ENCODE measurements at regions not wholly inside any gene's neighbourhood (a gene's known extent, or its start where the extent isn't known, plus 50 kb on each side); places are given as distances from the start of the nearest gene placed in this dataset.

DNA sequence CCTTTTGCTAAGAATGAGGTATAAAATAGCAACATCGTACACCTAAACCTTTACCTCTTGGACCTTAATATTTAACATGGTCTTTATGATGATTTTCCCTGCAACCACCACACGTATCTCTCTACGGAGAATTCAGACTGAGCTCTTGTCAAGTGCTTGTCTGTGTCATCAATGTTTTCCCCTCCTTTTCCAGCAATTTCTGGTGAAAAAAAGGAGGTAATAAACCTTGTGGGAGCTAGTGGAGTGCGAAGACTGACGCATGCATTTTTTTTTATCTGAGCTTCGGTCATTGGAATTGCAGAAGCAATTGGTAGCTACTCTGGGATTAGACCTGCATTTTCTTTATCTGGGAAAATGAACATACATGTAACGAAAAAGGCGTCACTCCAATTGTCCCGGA is 527.6 kb downstream of the TMEM114 start:
- TF ChIP-seq, protein P1, sequence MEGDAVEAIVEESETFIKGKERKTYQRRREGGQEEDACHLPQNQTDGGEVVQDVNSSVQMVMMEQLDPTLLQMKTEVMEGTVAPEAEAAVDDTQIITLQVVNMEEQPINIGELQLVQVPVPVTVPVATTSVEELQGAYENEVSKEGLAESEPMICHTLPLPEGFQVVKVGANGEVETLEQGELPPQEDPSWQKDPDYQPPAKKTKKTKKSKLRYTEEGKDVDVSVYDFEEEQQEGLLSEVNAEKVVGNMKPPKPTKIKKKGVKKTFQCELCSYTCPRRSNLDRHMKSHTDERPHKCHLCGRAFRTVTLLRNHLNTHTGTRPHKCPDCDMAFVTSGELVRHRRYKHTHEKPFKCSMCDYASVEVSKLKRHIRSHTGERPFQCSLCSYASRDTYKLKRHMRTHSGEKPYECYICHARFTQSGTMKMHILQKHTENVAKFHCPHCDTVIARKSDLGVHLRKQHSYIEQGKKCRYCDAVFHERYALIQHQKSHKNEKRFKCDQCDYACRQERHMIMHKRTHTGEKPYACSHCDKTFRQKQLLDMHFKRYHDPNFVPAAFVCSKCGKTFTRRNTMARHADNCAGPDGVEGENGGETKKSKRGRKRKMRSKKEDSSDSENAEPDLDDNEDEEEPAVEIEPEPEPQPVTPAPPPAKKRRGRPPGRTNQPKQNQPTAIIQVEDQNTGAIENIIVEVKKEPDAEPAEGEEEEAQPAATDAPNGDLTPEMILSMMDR (IDR thresholded peaks at IDR 0.05): no peak
- no peak for TF ChIP-seq POLR2A (IDR thresholded peaks at IDR 0.05)
